SK-N-SH treated with all-trans-retinoic acid at 6 μM for 48 hours (cell line): ENCODE measurements at regions not wholly inside any gene's neighbourhood (a gene's known extent, or its start where the extent isn't known, plus 50 kb on each side); places are given as distances from the start of the nearest gene placed in this dataset.

ENCODE experiments used
- ATAC-seq: fragments of 200-7000 bp; cut with Tn5 transposase; 3 replicates; pipeline ENCODE4 v1.9.1; 2020; ENCODE audit warnings: mild to moderate bottlenecking, moderate library complexity
- ARNTL ChIP-seq: fragments of 450-650 bp; formaldehyde crosslinking; IDR thresholded peaks from 2 replicates; pipeline ENCODE4 v1.5.0; 2020; ENCODE audit warnings: low read depth, mild to moderate bottlenecking, moderate library complexity, borderline replicate concordance
- BACH2 ChIP-seq: fragments of 250-450 bp; sonication (Bioruptor Pico); IDR thresholded peaks from 2 replicates; pipeline ENCODE4 v1.9.0; 2021; ENCODE audit warnings: mild to moderate bottlenecking, borderline replicate concordance
- CREB5 ChIP-seq: fragments of 250-450 bp; sonication (Bioruptor Pico); IDR thresholded peaks from 2 replicates; pipeline ENCODE4 v1.5.1; 2020; ENCODE audit warnings: low read depth, mild to moderate bottlenecking, moderate library complexity
- CSDC2 ChIP-seq: fragments of 250-450 bp; sonication (Bioruptor Pico); IDR thresholded peaks from 2 replicates; pipeline ENCODE4 v1.5.0; 2020; ENCODE audit warnings: mild to moderate bottlenecking, moderate library complexity
- CSRNP3 ChIP-seq: fragments of 250-450 bp; sonication (Bioruptor Pico); IDR thresholded peaks from 2 replicates; pipeline ENCODE4 v1.5.1; 2021; ENCODE audit warnings: mild to moderate bottlenecking, moderate library complexity
- ESRRG ChIP-seq: fragments of 250-450 bp; sonication (Bioruptor Pico); IDR thresholded peaks from 2 replicates; pipeline ENCODE4 v1.6.1; 2021; ENCODE audit warnings: mild to moderate bottlenecking
- GLIS3 ChIP-seq: fragments of 250-450 bp; sonication (Bioruptor Pico); IDR thresholded peaks from 2 replicates; pipeline ENCODE4 v1.5.0; 2020; ENCODE audit warnings: mild to moderate bottlenecking, moderate library complexity
- ISL1 ChIP-seq: fragments of 250-450 bp; sonication (Bioruptor Pico); IDR thresholded peaks from 2 replicates; pipeline ENCODE4 v2.1.2; 2022; ENCODE audit warnings: mild to moderate bottlenecking, moderate library complexity
- OSR1 ChIP-seq: fragments of 250-450 bp; sonication (Bioruptor Pico); IDR thresholded peaks from 2 replicates; pipeline ENCODE4 v1.8.0; 2022; ENCODE audit warnings: moderate library complexity, mild to moderate bottlenecking, inconsistent platforms
- PATZ1 ChIP-seq: fragments of 250-450 bp; sonication (Bioruptor Pico); IDR thresholded peaks from 2 replicates; pipeline ENCODE4 v1.8.0; 2020; ENCODE audit warnings: mild to moderate bottlenecking, moderate library complexity, borderline replicate concordance
- POU6F1 ChIP-seq: fragments of 250-450 bp; sonication (Bioruptor Pico); IDR thresholded peaks from 2 replicates; pipeline ENCODE4 v1.8.0; 2021; ENCODE audit warnings: low read depth, mild to moderate bottlenecking, moderate library complexity, borderline replicate concordance
- PPARA ChIP-seq: fragments of 250-450 bp; sonication (Bioruptor Pico); IDR thresholded peaks from 2 replicates; pipeline ENCODE4 v1.5.0; 2020; ENCODE audit warnings: mild to moderate bottlenecking, borderline replicate concordance
- RARB ChIP-seq: fragments of 250-450 bp; sonication (Bioruptor Pico); IDR thresholded peaks from 2 replicates; pipeline ENCODE4 v1.8.0; 2021; ENCODE audit warnings: mild to moderate bottlenecking, moderate library complexity
- TOX ChIP-seq: fragments of 250-450 bp; sonication (Bioruptor Pico); IDR thresholded peaks from 2 replicates; pipeline ENCODE4 v1.8.0; 2021; ENCODE audit warnings: mild to moderate bottlenecking, moderate library complexity, borderline replicate concordance
- ZC3H10 ChIP-seq: fragments of 250-450 bp; sonication (Bioruptor Pico); IDR thresholded peaks from 2 replicates; pipeline ENCODE4 v1.5.1; 2021; ENCODE audit warnings: mild to moderate bottlenecking, moderate library complexity
- ZFP3 ChIP-seq: fragments of 250-450 bp; sonication (Bioruptor Pico); IDR thresholded peaks from 2 replicates; pipeline ENCODE4 v1.5.0; 2020; ENCODE audit warnings: mild to moderate bottlenecking, moderate library complexity
- ZFP30 ChIP-seq: fragments of 450-650 bp; formaldehyde crosslinking; IDR thresholded peaks from 2 replicates; pipeline ENCODE4 v1.5.0; 2022; ENCODE audit warnings: mild to moderate bottlenecking, moderate library complexity
- ZNF565 ChIP-seq: fragments of 450-650 bp; formaldehyde crosslinking; conservative IDR thresholded peaks from 2 replicates; pipeline ENCODE4 v1.5.0; 2020; ENCODE audit warnings: low read depth, mild to moderate bottlenecking, moderate library complexity
- ZNF8 ChIP-seq: fragments of 450-650 bp; formaldehyde crosslinking; IDR thresholded peaks from 2 replicates; pipeline ENCODE4 v1.5.0; 2020; ENCODE audit warnings: mild to moderate bottlenecking, moderate library complexity

- ATAC-seq = no peak
- TF ChIP-seq ESRRG (CRISPR knock-in tag) = no peak
- TF ChIP-seq RARB (CRISPR knock-in tag) = no peak
- TF ChIP-seq BACH2 = no peak
- TF ChIP-seq ZC3H10 = no peak
Measured at GRCh38 chrX:39049975-39050374, 248.7 kb downstream of the MID1IP1 start.

GRCh38 chrX:39050427-39050826, 249.2 kb downstream of the MID1IP1 start:
- no peak for ATAC-seq
- no peak for TF ChIP-seq RARB (CRISPR knock-in tag)
- TF ChIP-seq PATZ1 (CRISPR knock-in tag) = no peak
- TF ChIP-seq ISL1 (CRISPR knock-in tag) = no peak

- ATAC-seq = no peak
Measured at GRCh38 chrX:39052751-39053150, 251.5 kb downstream of the MID1IP1 start.

GRCh38 chrX:39058724-39059123, 257.5 kb downstream of the MID1IP1 start:
- TF ChIP-seq GLIS3 (CRISPR knock-in tag) = no peak
- no peak for TF ChIP-seq CSDC2 (CRISPR knock-in tag)
- TF ChIP-seq ISL1 (CRISPR knock-in tag) = no peak
- TF ChIP-seq ZFP30 (CRISPR knock-in tag) = no peak
- TF ChIP-seq ESRRG (CRISPR knock-in tag) = no peak
- no peak for TF ChIP-seq ZNF565 (CRISPR knock-in tag)
- TF ChIP-seq PPARA = no peak
- no peak for TF ChIP-seq RARB (CRISPR knock-in tag)
- no peak for TF ChIP-seq ZFP3 (CRISPR knock-in tag)
- TF ChIP-seq CREB5 (CRISPR knock-in tag) = no peak
- TF ChIP-seq OSR1 (CRISPR knock-in tag) = no peak
- no peak for TF ChIP-seq TOX (CRISPR knock-in tag)
- no peak for TF ChIP-seq ZNF8
- no peak for TF ChIP-seq PATZ1 (CRISPR knock-in tag)
- ATAC-seq = no peak

More at GRCh38 chrX:39052751-39053150, 251.5 kb downstream of the MID1IP1 start:
- TF ChIP-seq ISL1 (CRISPR knock-in tag) (no peak), POU6F1 (no peak)

- no peak for TF ChIP-seq ZFP30 (CRISPR knock-in tag)
- no peak for TF ChIP-seq TOX (CRISPR knock-in tag)
- TF ChIP-seq ARNTL (CRISPR knock-in tag) = no peak
- no peak for TF ChIP-seq POU6F1
- TF ChIP-seq RARB (CRISPR knock-in tag) = no peak
- no peak for TF ChIP-seq ZNF565 (CRISPR knock-in tag)
- no peak for TF ChIP-seq PATZ1 (CRISPR knock-in tag)
- no peak for TF ChIP-seq CSRNP3 (CRISPR knock-in tag)
Measured at GRCh38 chrX:39059866-39060265, 258.6 kb downstream of the MID1IP1 start.

More at GRCh38 chrX:39059866-39060265, 258.6 kb downstream of the MID1IP1 start:
- ATAC-seq = no peak
